ENCODE measurements at regions not wholly inside any gene's neighbourhood (a gene's known extent, or its start where the extent isn't known, plus 50 kb on each side); places are given as distances from the start of the nearest gene placed in this dataset.

DNA sequence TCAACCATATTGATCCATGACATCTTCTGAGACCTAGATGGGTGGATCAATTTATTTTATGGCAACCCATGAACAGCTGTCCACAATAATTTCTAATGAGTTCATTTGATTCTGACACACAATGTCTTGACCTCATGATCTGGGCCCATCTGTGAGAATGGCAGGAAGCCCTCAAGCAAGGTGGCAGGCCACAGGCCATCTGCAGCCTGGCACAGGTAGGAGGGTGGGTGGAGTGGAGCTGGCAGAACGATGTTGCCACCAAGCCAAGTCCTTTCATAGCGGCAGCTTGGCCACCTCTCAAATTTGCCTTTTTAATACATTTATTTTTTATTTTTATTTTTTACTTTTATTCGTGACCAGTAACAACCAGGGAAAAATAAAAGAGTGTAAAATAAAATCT is 1181.6 kb upstream of the SORCS1 start:
- TF ChIP-seq TAF1 (IDR thresholded peaks at IDR 0.05; ENCODE audit: low read depth), result no peak
- TF ChIP-seq EP300 (IDR thresholded peaks at IDR 0.05; ENCODE audit: borderline replicate concordance), result no peak
- TF ChIP-seq EGR1 (IDR thresholded peaks at IDR 0.05), result no peak
- TF ChIP-seq, protein P1, sequence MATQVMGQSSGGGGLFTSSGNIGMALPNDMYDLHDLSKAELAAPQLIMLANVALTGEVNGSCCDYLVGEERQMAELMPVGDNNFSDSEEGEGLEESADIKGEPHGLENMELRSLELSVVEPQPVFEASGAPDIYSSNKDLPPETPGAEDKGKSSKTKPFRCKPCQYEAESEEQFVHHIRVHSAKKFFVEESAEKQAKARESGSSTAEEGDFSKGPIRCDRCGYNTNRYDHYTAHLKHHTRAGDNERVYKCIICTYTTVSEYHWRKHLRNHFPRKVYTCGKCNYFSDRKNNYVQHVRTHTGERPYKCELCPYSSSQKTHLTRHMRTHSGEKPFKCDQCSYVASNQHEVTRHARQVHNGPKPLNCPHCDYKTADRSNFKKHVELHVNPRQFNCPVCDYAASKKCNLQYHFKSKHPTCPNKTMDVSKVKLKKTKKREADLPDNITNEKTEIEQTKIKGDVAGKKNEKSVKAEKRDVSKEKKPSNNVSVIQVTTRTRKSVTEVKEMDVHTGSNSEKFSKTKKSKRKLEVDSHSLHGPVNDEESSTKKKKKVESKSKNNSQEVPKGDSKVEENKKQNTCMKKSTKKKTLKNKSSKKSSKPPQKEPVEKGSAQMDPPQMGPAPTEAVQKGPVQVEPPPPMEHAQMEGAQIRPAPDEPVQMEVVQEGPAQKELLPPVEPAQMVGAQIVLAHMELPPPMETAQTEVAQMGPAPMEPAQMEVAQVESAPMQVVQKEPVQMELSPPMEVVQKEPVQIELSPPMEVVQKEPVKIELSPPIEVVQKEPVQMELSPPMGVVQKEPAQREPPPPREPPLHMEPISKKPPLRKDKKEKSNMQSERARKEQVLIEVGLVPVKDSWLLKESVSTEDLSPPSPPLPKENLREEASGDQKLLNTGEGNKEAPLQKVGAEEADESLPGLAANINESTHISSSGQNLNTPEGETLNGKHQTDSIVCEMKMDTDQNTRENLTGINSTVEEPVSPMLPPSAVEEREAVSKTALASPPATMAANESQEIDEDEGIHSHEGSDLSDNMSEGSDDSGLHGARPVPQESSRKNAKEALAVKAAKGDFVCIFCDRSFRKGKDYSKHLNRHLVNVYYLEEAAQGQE (IDR thresholded peaks at IDR 0.05; ENCODE audit: low read depth), result no peak
- no peak for TF ChIP-seq CREB1 (IDR thresholded peaks at IDR 0.05; ENCODE audit: low read depth)

Measured in Ishikawa (cell line).